Activated CD8-positive, alpha-beta memory T cell treated with anti-CD3 and anti-CD28 coated beads, Interleukin-2, amount 50 U/mL, for 4 hours (primary cell): ENCODE measurements at regions not wholly inside any gene's neighbourhood (a gene's known extent, or its start where the extent isn't known, plus 50 kb on each side); places are given as distances from the start of the nearest gene placed in this dataset.
"Not testable (repeated sequence)": the region's sequence is repeated elsewhere in the genome, so short reads cannot be mapped to it uniquely, and the experiment has no call there.

Experiments
- DNase-seq: peaks from one replicate; pipeline ENCODE4 v3.0.0-alpha.2; 2020

- no peak for DNase-seq
Observed at GRCh38 chr12:111247083-111247783, 121.7 kb downstream of the PHETA1 start.

DNA sequence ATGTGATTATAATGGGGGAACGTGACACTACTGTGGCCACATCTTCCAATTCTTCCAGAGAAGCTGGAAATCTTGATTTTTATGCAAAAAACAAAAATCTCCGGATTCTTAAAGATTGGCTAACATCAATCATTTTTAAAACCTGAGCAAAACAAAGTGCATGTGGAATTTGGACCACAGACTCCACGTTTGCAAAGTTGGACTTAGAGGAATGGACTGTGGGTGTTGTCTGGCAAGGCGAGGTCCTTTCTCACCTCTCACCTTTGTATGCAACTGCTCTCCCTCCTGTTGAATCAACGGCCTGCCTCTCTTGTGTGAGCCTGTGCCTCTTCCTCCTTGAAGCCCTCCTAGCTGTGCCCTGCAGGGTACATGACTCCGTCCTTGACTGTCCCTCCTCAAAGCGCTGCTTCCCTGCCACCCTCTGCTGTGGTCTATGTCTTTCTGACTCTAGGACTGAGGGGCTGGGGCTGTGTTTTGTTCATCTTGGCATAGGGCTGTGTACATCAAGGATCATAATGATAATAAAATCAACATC is 122.4 kb downstream of the PHETA1 start:
- DNase-seq: no peak

DNA sequence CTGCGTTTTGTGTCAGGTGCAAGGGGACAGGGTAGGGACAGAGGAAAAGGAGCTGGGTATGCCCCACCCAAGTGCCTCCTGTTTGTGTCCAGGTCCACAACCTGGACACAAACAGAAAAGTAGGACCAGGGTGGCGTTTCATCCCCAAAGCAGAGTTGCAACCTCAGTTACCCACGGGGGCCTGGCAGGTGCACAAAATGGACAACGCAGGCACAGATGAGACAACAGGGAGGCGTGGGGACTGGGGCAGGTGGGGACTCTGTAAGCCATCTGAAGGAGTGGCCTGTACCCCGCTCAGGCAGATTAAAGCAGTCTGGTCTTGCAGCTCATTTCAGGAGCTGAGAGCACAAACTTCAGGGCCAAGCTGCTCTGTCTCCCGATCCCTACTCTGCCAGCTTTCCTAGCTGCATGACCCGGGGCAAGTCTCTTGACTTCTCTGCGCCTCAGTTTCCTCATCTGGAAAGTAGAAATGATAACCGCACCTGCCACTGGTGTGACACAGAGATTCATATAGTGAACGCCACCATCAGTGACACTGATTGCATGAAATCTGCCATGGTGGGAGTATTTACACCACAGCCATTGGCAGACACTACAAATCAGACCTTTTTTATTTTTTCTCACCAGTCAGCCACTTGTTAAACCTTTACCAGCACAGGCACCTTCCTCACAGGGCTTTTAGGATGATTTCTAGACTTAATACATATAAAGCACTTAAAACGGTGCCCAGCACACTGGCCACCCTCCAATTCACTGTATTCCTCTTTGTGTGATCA is 123.0 kb downstream of the PHETA1 start:
- DNase-seq: no peak

DNA sequence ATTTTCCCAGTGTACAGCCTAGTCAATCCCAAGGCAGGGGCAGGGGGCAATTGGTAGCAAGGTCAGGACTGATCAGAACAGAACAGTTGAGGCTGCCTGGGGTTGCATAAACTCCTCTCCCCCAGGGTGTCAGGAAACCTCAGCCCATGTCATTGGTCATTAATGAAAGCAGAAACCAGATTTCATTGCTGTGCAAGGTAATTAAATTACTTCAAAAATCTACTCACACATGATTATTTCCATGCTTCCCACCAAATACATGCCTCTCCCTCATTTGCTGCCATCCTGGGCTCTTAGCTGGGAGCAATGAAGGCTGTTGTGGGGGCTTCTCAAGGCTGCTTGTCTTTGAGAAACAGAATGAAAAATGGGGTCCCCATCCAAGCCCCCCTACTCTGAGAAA is 124.2 kb downstream of the PHETA1 start:
- DNase-seq: no peak

DNA sequence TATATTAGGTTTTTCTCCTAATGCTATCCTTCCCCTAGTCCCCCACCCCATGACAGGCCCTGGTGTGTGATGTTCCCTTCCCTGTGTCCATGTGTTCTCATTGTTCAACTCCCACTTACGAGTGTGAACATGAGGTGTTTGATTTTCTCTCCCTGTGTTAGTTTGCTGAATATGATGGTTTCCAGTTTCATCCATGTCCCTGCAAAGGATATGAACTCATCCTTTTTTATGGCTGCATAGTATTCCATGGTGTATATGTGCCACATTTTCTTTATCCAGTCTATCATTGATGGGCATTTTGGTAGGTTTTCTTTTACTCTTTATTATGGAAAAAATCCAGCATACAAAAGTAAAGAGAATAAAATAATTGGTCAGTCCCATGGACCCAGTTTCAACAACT is 126.1 kb downstream of the PHETA1 start:
- DNase-seq: not testable (repeated sequence)

GRCh38 chr12:111242184-111242583 is 126.7 kb downstream of the PHETA1 start:
- no peak for DNase-seq

GRCh38 chr12:111240374-111240773 is 128.5 kb downstream of the PHETA1 start:
- DNase-seq: no peak

- no peak for DNase-seq
Observed at GRCh38 chr12:111239235-111239634, 129.7 kb downstream of the PHETA1 start.

- no peak for DNase-seq
Observed at GRCh38 chr12:111238075-111238734, 130.7 kb downstream of the PHETA1 start.

GRCh38 chr12:111234491-111234890 is 134.4 kb downstream of the PHETA1 start:
- not testable (repeated sequence) for DNase-seq

DNA sequence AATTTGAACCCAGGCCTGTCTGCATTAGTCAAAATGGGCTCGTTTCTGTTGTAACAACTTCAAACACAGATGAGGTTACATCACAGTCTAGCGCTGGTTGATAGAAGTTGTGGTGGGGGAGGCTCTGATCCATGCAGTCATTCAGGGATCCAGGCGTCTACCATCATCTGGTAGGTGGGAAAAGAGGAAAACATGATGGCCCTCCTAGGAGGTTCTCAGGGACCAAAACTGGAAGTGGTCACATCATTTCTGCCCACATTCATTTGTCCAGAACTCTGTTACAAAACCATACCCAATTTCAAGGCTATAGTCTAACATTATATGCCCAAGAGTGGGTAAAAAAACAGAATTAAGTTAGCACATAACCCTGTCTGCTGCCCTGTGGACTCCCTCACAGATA is 135.1 kb downstream of the PHETA1 start:
- no peak for DNase-seq

DNA sequence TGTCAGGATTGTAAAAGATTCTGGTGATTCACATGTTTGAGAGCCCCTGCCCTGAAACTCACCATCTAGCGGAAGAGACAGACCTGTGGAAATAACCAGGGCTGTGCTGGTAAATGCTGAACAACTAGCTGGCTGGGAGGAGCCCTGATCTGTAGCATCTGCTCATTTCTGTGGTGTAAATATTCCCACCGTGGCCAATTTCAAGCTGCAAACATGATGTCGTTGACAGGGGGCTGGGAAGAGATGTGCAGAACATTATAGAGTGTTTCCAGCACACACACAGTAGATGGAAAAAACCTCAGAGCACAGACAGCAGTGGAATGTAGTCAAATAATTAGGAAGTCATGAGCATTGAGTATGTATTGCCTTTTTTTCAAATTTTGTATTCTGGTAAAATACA is 138.2 kb downstream of the PHETA1 start:
- no peak for DNase-seq

GRCh38 chr12:111228916-111229666 is 139.8 kb downstream of the PHETA1 start:
- DNase-seq: no peak

DNA sequence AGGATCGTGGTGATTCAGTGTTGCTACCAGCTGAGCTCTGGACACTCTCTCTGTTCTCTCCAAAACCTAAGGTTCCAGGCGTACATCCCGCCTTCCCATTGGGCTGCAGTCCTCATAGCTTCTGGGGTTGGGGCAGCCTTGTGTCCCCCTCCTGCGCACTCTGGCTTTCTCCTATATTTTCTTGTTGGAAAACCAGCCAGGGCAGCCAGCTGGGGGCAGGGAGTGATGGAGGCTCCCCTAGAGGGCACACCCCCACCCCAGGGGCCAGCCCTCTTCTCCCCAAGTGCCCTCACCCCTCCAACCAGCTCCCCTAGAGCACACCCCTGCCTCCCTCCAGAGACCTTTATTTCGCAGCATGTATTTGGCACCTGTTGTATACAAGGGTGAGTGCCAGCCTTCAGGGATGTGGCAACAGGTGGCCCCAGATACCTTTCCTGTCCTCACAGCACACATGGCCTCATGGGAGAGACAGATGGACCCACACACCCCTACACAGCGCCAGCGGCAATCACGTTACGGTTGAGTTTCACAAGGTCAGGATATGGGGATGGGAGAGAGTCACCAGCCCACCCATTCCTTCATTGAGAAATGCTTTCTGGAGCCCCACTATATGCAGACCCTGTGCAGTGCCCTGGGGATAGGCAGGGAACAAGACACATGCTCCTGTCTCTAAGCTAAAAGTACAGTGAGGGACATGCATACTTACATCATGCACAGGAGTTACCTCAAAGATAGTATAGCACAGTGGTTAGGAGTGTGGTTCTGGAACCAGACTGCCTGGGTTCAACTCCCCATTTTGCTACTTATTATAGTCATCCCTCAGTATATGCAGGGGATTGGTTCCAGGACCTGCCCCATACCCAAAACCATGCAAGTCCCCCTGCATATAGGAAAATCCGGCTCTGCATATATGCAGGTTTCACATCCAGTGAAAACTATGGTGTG is 141.1 kb downstream of the PHETA1 start:
- no peak for DNase-seq

DNA sequence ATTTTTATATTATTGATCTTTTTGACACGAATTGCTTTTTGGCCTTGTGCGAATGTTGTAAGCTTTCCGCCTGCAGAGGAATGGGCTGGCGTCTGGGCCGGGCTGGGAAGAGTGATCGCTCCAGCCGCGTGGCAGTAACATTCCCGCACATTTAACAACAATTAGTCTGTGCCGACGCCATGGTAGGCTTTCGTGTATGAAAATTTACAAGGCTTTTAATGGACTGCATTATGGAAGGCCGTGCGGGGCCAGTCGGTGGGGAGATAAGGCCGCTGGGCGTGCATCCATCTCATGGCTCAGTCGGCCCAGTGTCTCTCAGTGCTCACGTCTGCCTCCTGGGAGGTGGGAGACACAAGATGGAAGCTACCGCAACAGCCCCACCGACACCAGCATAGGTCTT is 142.2 kb downstream of the PHETA1 start:
- DNase-seq: no peak

DNA sequence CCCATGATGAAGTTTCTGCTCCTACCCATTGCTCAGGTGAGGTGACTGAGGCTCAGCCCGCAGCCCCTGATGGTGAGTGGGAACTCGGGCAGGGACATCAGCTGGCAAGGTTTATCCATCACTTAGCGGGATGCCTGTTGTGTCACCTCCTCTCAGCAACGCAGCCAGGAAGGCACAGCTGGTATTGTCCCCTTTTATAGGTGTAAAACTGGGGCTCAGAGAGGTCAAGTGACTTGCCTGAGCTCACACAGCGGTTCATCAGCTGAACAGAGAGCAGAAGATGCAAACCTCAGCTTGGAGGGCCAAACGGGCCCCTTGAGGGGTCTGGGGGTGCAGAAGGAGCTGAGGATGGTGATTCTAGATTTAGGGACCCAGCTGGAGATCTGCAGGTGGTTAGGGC is 143.6 kb downstream of the PHETA1 start:
- no peak for DNase-seq

GRCh38 chr12:111224186-111225066 is 144.5 kb downstream of the PHETA1 start:
- DNase-seq: no peak

GRCh38 chr12:111222523-111222922 is 146.4 kb downstream of the PHETA1 start:
- no peak for DNase-seq

DNA sequence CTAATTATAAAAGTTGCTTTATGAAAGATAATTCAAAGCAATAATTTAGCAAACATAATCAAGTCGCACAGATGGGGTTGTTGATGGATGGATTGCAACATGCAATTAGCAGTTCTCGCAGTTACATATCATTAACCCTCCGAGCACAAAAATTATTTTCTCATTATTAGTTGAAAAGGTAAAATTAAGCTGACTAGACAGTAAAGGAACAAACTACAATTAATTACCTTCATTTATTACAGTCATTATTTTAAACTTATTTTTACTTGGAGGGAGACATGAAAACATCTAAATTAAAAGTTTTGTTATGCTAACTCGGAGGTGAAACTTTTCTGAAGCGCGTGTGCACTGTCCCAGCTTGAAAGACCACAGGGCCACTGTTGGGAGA is 146.9 kb downstream of the PHETA1 start:
- no peak for DNase-seq
